ENCODE measurements at regions not wholly inside any gene's neighbourhood (a gene's known extent, or its start where the extent isn't known, plus 50 kb on each side); places are given as distances from the start of the nearest gene placed in this dataset.
"Not testable (repeated sequence)": the region's sequence is repeated elsewhere in the genome, so short reads cannot be mapped to it uniquely, and the experiment has no call there.

DNA sequence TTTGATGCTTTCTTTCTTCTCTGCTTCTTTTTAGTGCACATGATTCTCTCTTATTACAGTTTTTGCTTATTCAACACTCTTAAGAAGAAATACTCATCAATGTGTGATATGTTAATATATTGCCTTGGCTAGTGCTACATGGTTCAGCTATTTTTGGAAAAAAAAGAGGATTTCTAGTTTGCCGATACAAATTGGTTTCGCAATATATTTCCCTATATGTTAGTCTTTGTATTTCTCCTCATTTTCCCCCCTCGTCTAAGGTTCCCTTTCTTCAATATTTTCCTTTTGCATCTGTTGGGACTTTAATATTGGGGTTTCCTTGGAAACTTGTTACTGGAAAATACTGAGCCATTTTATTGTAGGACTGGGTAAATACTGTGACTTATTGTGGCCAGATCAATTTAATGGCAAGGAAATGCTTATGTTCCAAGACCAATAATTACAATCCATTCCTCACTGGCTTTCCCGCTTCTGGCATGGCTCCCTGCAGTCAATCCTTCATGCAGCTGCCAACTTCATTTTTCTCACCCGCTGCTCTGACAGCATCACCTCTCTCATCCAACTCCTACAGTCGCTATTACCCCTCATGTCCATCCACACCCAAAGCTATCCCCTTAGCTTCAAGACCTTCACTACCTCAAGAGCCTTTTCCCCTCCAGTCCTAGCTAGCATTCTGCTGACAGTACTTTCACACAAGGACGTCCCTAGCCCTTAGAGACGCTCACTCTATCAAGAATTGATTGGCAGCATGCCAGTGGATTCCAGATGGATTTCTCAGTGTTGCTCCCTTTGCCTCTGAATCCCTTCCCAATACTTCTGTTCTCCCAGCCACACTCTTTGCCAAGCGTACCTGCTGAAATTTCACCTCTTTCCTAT is 280.1 kb upstream of the TMTC4 start:
- no peak overlapping the region for H3K4me3 ChIP-seq (ENCODE audit: low read length)
- TF ChIP-seq, protein P1, sequence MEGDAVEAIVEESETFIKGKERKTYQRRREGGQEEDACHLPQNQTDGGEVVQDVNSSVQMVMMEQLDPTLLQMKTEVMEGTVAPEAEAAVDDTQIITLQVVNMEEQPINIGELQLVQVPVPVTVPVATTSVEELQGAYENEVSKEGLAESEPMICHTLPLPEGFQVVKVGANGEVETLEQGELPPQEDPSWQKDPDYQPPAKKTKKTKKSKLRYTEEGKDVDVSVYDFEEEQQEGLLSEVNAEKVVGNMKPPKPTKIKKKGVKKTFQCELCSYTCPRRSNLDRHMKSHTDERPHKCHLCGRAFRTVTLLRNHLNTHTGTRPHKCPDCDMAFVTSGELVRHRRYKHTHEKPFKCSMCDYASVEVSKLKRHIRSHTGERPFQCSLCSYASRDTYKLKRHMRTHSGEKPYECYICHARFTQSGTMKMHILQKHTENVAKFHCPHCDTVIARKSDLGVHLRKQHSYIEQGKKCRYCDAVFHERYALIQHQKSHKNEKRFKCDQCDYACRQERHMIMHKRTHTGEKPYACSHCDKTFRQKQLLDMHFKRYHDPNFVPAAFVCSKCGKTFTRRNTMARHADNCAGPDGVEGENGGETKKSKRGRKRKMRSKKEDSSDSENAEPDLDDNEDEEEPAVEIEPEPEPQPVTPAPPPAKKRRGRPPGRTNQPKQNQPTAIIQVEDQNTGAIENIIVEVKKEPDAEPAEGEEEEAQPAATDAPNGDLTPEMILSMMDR (IDR thresholded peaks at IDR 0.05; ENCODE audit: insufficient read depth, low read depth, low read length, missing control alignments), result no peak
- DNase-seq (ENCODE audit: low read depth), result no peak

DNA sequence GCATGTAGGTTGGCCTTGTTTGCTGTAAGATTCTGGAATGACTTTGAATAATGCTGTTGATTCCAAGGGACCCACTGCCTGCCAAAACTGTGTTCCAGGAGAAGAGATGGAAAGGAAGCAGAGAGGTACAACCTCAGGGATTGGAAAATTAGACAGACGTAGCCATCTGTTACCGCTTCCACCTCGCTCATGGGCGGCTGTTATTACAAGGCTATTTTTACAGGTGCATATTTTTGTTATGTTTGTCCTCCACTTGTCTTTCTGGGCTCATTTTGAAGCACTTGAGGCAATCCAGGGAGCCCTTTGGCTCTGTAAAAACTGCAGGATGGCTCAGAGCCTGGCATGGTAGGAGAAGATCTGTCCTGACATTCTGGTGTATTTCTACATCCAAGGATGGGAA is 276.4 kb upstream of the TMTC4 start:
- H3K4me3 ChIP-seq (ENCODE audit: low read length), result no peak overlapping the region
- DNase-seq (ENCODE audit: low read depth), result no peak
- TF ChIP-seq, protein P1 (IDR thresholded peaks at IDR 0.05; ENCODE audit: insufficient read depth, low read depth, low read length, missing control alignments), result no peak

DNA sequence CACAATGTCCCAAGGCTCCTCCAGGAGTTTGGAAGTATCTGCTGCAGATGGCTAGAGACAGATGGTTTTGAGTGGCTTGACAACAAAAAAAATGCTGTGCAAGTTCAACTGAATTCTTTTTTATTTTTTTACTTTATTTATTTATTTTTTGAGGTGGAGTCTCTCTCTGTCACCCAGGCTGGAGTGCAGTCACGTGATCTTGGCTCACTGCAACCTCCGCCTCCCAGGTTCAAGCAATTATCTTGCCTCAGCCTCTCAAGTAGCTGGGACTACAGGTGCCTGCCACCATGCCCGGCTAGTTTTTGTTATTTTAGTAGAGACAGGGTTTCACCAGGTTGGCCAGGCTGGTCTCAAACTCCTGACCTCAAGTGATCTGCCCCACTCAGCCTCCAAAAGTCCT is 274.3 kb upstream of the TMTC4 start:
- DNase-seq (ENCODE audit: low read depth); H3K4me3 ChIP-seq (ENCODE audit: low read length): not testable (repeated sequence)

DNA sequence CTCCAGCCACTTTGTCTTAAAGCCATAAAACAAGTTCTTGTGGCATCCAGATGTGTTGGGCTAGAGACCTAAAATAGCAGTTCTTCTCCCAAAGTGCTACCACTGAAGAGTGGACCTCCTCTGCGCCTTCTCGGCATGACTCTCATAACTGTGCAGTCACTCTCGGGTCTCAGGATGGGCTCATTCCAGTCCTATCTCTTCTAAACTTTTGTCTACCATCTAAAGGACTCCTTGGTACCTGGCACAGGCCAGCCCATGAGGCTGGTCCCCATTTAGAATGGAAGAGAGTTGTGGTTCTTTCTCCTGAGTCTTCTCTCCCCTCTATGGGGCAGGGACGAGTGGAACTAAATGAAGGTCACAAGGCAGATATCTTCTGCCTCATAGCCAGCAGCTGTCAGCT is 272.0 kb upstream of the TMTC4 start:
- DNase-seq (ENCODE audit: low read depth), result no peak
- no peak overlapping the region for H3K4me3 ChIP-seq (ENCODE audit: low read length)

DNA sequence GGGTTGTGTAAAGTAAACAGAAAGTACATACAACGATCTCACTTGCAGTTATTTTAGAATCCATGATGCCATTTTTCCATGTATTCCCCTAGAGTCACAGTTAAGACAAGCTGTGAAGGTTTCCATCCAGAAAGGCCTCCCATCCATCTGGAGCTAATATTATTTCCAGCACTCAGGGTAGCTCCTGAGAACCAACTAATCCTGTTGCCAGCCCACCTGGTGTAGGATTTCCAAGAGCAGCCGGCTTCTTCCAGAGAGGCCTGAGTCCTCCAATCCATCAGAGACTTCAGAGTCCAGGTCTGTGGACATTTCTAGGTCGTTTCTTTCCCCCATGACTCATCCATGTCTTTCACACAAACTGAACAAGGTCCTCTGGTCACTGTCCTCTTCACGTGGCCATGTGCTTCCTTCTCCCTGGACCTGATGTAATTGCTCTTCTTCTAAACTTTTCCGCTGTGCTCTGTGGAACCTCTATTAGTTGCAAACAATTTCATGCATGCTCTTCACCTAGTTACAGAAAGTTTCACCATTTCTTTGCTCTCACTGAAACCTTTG is 270.3 kb upstream of the TMTC4 start:
- H3K4me3 ChIP-seq (ENCODE audit: low read length), result no peak overlapping the region
- no peak for DNase-seq (ENCODE audit: low read depth)
- TF ChIP-seq, protein P1 (IDR thresholded peaks at IDR 0.05; ENCODE audit: insufficient read depth, low read depth, low read length, missing control alignments), result no peak

More for the DNA sequence above, 272.0 kb upstream of the TMTC4 start:
- TF ChIP-seq, protein P1 (IDR thresholded peaks at IDR 0.05; ENCODE audit: insufficient read depth, low read depth, low read length, missing control alignments), result no peak

DNA sequence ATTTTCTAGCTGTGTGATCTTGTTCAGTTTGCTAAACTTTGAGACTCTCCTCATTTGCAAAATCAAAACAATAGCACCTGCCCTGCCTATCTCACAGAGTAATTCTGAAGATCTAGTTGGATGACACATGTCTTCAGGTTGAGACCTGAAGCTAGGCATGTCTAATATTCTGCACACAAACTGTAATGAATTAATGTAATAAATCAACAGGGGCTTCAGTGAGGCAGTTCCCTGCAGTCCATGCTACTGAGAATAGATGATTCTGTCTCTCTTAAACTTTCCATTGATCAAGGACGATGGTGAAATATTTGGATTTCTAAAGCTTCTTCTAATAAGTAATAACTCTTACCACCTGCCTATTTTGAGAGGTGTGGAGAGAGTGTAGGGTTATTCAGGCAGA is 268.1 kb upstream of the TMTC4 start:
- DNase-seq (ENCODE audit: low read depth), result no peak
- TF ChIP-seq, protein P1 (IDR thresholded peaks at IDR 0.05; ENCODE audit: insufficient read depth, low read depth, low read length, missing control alignments), result no peak
- no peak overlapping the region for H3K4me3 ChIP-seq (ENCODE audit: low read length)

DNA sequence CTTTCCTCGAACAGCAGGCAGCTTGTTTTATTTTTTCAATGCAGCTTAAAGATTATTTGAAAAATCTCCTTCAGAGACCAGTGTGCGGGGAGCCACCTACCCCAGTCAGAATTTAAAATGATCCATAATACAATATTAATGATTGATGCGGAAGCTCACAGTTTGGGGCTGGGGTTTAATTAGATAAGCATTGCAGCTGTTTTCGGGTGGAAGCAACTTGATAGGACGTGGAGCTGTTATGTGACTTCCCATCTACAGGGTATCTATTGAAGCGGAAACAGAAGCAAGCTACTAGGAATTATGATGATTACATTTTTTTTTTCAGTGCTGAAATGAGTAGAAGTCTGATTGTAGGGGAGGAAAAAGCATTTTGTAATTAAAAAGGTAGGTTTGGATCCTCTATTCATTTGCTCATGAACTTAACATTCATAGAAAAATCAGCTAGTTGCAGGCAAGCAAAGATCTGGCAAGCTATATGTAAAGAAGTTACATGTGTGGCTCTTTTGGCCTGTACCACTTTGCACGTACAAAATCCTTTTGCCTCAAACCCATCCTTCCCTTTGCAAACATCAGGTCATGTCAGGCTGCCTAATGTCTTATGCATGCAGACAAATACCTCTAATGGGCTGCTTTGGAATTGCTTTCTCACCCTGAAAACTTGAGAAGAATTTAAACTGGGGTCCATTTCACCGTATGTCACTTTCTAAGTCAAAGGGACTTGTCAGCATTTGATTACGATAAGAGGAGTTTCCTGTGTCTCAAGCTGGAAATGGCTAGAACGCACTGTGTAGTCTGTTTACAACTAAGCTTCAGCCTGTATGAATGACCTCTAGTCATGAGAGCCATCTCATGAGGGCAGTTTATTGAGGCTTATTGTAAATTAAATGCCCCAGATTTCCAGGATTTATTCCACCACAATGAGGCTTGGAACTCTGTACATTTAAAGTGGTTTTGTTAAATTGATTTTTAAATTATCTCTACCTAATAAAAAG is 267.1 kb upstream of the TMTC4 start:
- TF ChIP-seq, protein P1 (IDR thresholded peaks at IDR 0.05; ENCODE audit: insufficient read depth, low read depth, low read length, missing control alignments), result no peak
- DNase-seq (ENCODE audit: low read depth), result no peak
- H3K4me3 ChIP-seq (ENCODE audit: low read length), result no peak overlapping the region

All from epithelial cell of esophagus (primary cell).